HCT116 (cell line): ENCODE measurements at regions not wholly inside any gene's neighbourhood (a gene's known extent, or its start where the extent isn't known, plus 50 kb on each side); places are given as distances from the start of the nearest gene placed in this dataset.

Experiments
- ATAC-seq: fragments of 200-7000 bp; cut with Tn5 transposase; 2 replicates; pipeline ENCODE4 v1.9.1; 2020; ENCODE audit warnings: mild to moderate bottlenecking, moderate library complexity
- BruUV-seq: library from RNA; stranded (reverse); fragments of 400-500 nt; replicated peaks from 2 replicates; lab custom pipeline; 2021; lab: Mats Ljungman, UMichigan
- CTCF ChIA-PET: fragments of 300-600 bp; sonication (Branson Sonifier 250); formaldehyde crosslinking; loops from one replicate; lab custom pipeline; 2021; ENCODE audit warnings: antibody characterized with exemption; lab: Charles Lee
- POLR2A ChIA-PET: fragments of 300-600, 350-600 bp; sonication (Branson Sonifier 250); formaldehyde crosslinking; loops from one replicate; lab custom pipeline; 2021; ENCODE audit warnings: antibody characterized with exemption; lab: Charles Lee
- RAD21 ChIA-PET, 2 experiments: fragments of 300-600 bp; sonication (Branson Sonifier 250); formaldehyde crosslinking; loops; one replicate each; lab custom pipeline; 2023; ENCODE audit warnings: low total read pairs in 2 of 2; ENCODE audit not compliant: uncharacterized antibody in 2 of 2, unreplicated experiment in 2 of 2, low non-redundant PET in 1 of 2; lab: Charles Lee
- DNase-seq: peaks from one replicate; pipeline ENCODE4 v3.0.0-alpha.2; 2010; ENCODE audit warnings: low read depth, low spot score
- H2AFZ ChIP-seq: fragments of 200-600 bp; shearing (Covaris generic), sonication (generic); 2 replicates; pipeline ENCODE4 v1.6.1; 2017; ENCODE audit warnings: low read depth, mixed run types, mixed read lengths, antibody characterized with exemption, low read length; ENCODE audit not compliant: poor library complexity, severe bottlenecking
- H3K27ac ChIP-seq: 2 replicates; pipeline ENCODE4 v1.5.1; 2012; ENCODE audit warnings: low read depth, low read length
- H3K27me3 ChIP-seq: fragments of 200-600 bp; sonication (generic); 2 replicates; pipeline ENCODE4 v1.6.1; 2016; ENCODE audit warnings: mixed run types, low read length, mixed read lengths; ENCODE audit not compliant: insufficient read depth
- H3K36me3 ChIP-seq, 2 experiments: fragments of 200-500 bp in 1 of 2; fragments of 200-600 bp in 1 of 2; sonication (Bioruptor generic) in 1 of 2; sonication (generic) in 1 of 2; 2 replicates each; pipeline versions ENCODE4 v1.5.1 to v1.6.1; 2014 to 2016; ENCODE audit warnings: low read length in 2 of 2, inconsistent platforms in 1 of 2, mixed read lengths in 1 of 2, mixed run types in 1 of 2; ENCODE audit not compliant: insufficient read depth in 2 of 2, control insufficient read depth in 1 of 2
- H3K4me1 ChIP-seq, 2 experiments: fragments of 200-600 bp in 1 of 2; sonication (generic) in 1 of 2; 2 replicates each; pipeline versions ENCODE4 v1.5.1 to v1.6.1; 2012 to 2017; ENCODE audit warnings: low read length in 2 of 2, inconsistent platforms in 1 of 2, mild to moderate bottlenecking in 1 of 2, mixed read lengths in 1 of 2, mixed run types in 1 of 2, moderate library complexity in 1 of 2; ENCODE audit not compliant: insufficient read depth in 2 of 2, control insufficient read depth in 1 of 2
- H3K4me2 ChIP-seq: fragments of 200-600 bp; sonication (generic); 2 replicates; pipeline ENCODE4 v1.6.1; 2017; ENCODE audit warnings: mixed run types, low read length, mixed read lengths
- H3K4me3 ChIP-seq, 2 experiments: fragments of 200-600 bp in 1 of 2; sonication (generic) in 1 of 2; replicated peaks in 1 of 2; 2 replicates each; pipeline ENCODE4 v1.5.1; 2011 to 2016; ENCODE audit warnings: low read length in 2 of 2, control low read depth in 1 of 2, low read depth in 1 of 2, mild to moderate bottlenecking in 1 of 2, mixed read lengths in 1 of 2, mixed run types in 1 of 2
- H3K79me2 ChIP-seq: fragments of 200-600 bp; sonication (generic); 2 replicates; pipeline ENCODE4 v1.6.1; 2017; ENCODE audit warnings: mild to moderate bottlenecking, mixed run types, low read length, moderate library complexity, mixed read lengths; ENCODE audit not compliant: insufficient read depth
- H3K9ac ChIP-seq: fragments of 200-600 bp; sonication (generic); 2 replicates; pipeline ENCODE4 v1.6.1; 2016; ENCODE audit warnings: low read length, mixed read lengths
- H3K9me2 ChIP-seq: fragments of 200-600 bp; sonication (generic), shearing (Covaris generic); 2 replicates; pipeline ENCODE4 v1.6.1; 2017; ENCODE audit warnings: mixed run types, mild to moderate bottlenecking, moderate library complexity; ENCODE audit not compliant: insufficient read depth
- H3K9me3 ChIP-seq, 2 experiments: fragments of 200-500 bp in 1 of 2; fragments of 200-600 bp in 1 of 2; sonication (Bioruptor generic) in 1 of 2; sonication (generic) in 1 of 2; 2 replicates each; pipeline ENCODE4 v1.6.1; 2014 to 2017; ENCODE audit warnings: low read length in 2 of 2, mixed read lengths in 2 of 2, inconsistent platforms in 1 of 2, low read depth in 1 of 2, mild to moderate bottlenecking in 1 of 2, mixed run types in 1 of 2, moderate library complexity in 1 of 2; ENCODE audit not compliant: control insufficient read depth in 1 of 2, insufficient read depth in 1 of 2
- H4K20me1 ChIP-seq: fragments of 200-600 bp; sonication (generic), shearing (Covaris generic); 2 replicates; pipeline ENCODE4 v1.6.1; 2017; ENCODE audit warnings: mixed run types, mild to moderate bottlenecking, moderate library complexity; ENCODE audit not compliant: insufficient read depth
- CEBPB ChIP-seq: IDR thresholded peaks from 2 replicates; pipeline ENCODE4 v1.6.1; 2012; ENCODE audit warnings: low read depth
- ELF1 ChIP-seq: IDR thresholded peaks from 2 replicates; pipeline ENCODE4 v1.6.1; 2012; ENCODE audit warnings: low read depth, borderline replicate concordance
- EZH2phosphoT487 ChIP-seq: fragments of 200-600 bp; IDR thresholded peaks from 2 replicates; pipeline ENCODE4 v1.6.1; 2018; ENCODE audit warnings: antibody characterized with exemption, borderline replicate concordance
- JUND ChIP-seq: IDR thresholded peaks from 2 replicates; pipeline ENCODE4 v1.6.1; 2012
- POLR2AphosphoS5 ChIP-seq: IDR thresholded peaks from 2 replicates; pipeline ENCODE4 v1.6.1; 2011; ENCODE audit warnings: mild to moderate bottlenecking, low read depth, low read length, moderate library complexity
- RAD21 ChIP-seq: IDR thresholded peaks from 2 replicates; pipeline ENCODE4 v1.6.1; 2012; ENCODE audit warnings: low read depth, mild to moderate bottlenecking
- TCF7L2 ChIP-seq: IDR thresholded peaks from 2 replicates; pipeline ENCODE4 v1.7.0; 2011; ENCODE audit warnings: borderline replicate concordance, inconsistent platforms; ENCODE audit not compliant: insufficient read depth, insufficient read length; ENCODE audit errors: extremely low read depth
- ZNF274 ChIP-seq: fragments of 200-500 bp; sonication (Bioruptor generic); IDR thresholded peaks from 2 replicates; pipeline ENCODE4 v1.6.1; 2014; ENCODE audit warnings: mild to moderate bottlenecking, low read depth, low read length, inconsistent platforms
- intact Hi-C: fragments of 100-400 bp; cut with micrococcal nuclease; formaldehyde crosslinking; loops from 2 replicates; pipeline ENCODE4 v1.10.0; 2022
- TF ChIP-seq, protein P1 (sequence below), 3 experiments: fragments of 200-600 bp in 1 of 3; sonication (generic) in 1 of 3; IDR thresholded peaks in 2 of 3; conservative IDR thresholded peaks in 1 of 3; 2 replicates each; pipeline ENCODE4 v1.5.1; 2012 to 2017; ENCODE audit warnings: low read depth in 2 of 3, low read length in 2 of 3, antibody characterized with exemption in 1 of 3, borderline replicate concordance in 1 of 3, control low read depth in 1 of 3, mild to moderate bottlenecking in 1 of 3, mixed read lengths in 1 of 3, mixed run types in 1 of 3, moderate library complexity in 1 of 3; ENCODE audit not compliant: insufficient read depth in 1 of 3
- TF ChIP-seq, protein P2 (sequence below): IDR thresholded peaks from 2 replicates; pipeline ENCODE4 v1.6.1; 2011; ENCODE audit warnings: mild to moderate bottlenecking, low read length, moderate library complexity; ENCODE audit not compliant: insufficient replicate concordance; ENCODE audit errors: extremely low read depth

DNA sequence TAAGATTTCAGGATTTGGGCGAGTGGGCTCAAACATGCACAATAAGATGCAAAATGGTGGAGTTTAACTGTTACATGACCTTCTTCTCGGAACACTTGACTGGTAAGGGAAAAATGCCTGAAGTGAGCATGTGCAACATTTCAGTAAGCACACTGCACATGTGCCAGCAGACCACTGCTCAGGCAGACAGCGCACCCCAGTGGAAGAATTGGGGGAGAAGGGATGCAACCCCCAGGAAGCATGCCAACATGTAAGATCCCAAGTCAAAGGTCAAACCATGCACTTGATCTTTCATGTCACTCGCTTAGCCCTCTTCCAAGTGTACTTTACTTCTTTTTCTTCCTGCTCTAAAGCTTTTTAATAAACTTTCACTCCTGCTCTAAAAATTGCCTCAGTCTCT lies 256.3 kb downstream of the CENPC start:
- RAD21 ChIA-PET, result no interaction called here
- Histone ChIP-seq H3K4me2 (no peak overlapping the region), H3K9me3 (no peaks in the 10 kb centered on the region), H4K20me1 (no peaks in the 10 kb centered on the region), H3K27ac (no peak overlapping the region), H3K27me3 (no peaks in the 10 kb centered on the region), H3K4me3 (no peak overlapping the region), H2AFZ (no peak overlapping the region), H3K4me1 (no peaks in the 10 kb centered on the region), H3K9ac (no peak overlapping the region), H3K79me2 (no peaks in the 10 kb centered on the region), H3K36me3 (no peaks in the 10 kb centered on the region), H3K9me2 (no peaks in the 10 kb centered on the region)
- no peak for DNase-seq
- no peak for ATAC-seq
- CTCF ChIA-PET, result no interaction called here
- POLR2A ChIA-PET, result no interaction called here
- intact Hi-C loops, result no loop called here
- BruUV-seq, result no TSS peak
- TF ChIP-seq RAD21 (peak; percentile 17; the same call in 1 of the 2 replicates), TCF7L2 (no peak)
- TF ChIP-seq, protein P1, sequence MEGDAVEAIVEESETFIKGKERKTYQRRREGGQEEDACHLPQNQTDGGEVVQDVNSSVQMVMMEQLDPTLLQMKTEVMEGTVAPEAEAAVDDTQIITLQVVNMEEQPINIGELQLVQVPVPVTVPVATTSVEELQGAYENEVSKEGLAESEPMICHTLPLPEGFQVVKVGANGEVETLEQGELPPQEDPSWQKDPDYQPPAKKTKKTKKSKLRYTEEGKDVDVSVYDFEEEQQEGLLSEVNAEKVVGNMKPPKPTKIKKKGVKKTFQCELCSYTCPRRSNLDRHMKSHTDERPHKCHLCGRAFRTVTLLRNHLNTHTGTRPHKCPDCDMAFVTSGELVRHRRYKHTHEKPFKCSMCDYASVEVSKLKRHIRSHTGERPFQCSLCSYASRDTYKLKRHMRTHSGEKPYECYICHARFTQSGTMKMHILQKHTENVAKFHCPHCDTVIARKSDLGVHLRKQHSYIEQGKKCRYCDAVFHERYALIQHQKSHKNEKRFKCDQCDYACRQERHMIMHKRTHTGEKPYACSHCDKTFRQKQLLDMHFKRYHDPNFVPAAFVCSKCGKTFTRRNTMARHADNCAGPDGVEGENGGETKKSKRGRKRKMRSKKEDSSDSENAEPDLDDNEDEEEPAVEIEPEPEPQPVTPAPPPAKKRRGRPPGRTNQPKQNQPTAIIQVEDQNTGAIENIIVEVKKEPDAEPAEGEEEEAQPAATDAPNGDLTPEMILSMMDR (IDR thresholded peaks at IDR 0.05 in 2 of 3, conservative IDR thresholded peaks at IDR 0.05 in 1 of 3; ENCODE audit: borderline replicate concordance in 1 of 3, insufficient read depth in 1 of 3, low read depth in 2 of 3, low read length in 2 of 3), result peak in 2 of 3 experiments; percentile 34 to 39; a peak in 4 of 6 replicates

DNA sequence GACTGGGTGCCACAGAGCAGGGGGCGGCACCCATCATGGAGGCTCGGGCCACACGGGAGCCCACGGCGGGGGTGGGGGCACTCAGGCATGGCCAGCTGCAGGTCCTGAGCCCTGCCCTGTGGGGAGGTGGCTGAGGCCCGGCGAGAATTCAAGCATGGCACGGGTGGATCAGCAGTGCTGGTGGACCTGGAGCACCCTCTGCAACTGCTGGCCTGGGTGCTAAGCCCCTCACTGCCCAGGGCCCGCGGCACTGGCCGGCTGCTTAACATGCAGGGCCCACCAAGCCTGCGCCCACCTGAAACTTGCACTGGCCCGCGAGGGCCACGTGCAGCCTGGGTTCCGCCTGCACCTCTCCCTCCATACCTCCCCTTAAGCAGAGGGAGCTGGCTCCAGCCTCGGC lies 258.6 kb downstream of the CENPC start:
- no peaks in the 10 kb centered on the region for H3K36me3 ChIP-seq
- H3K4me1 ChIP-seq, result no peaks in the 10 kb centered on the region
- no peaks in the 10 kb centered on the region for H4K20me1 ChIP-seq
- ChIA-PET RAD21 (no interaction called here), POLR2A (no interaction called here), CTCF (no interaction called here)
- no peaks in the 10 kb centered on the region for H3K79me2 ChIP-seq
- H3K4me2 ChIP-seq, result no peak overlapping the region
- no TSS peak for BruUV-seq
- no peaks in the 10 kb centered on the region for H3K9me2 ChIP-seq
- no peaks in the 10 kb centered on the region for H3K9me3 ChIP-seq
- intact Hi-C loops, result no loop called here
- H3K27ac ChIP-seq, result no peak overlapping the region
- no peak for DNase-seq
- ATAC-seq, result no peak
- no peak overlapping the region for H3K9ac ChIP-seq
- H2AFZ ChIP-seq, result no peak overlapping the region
- H3K4me3 ChIP-seq, result no peak overlapping the region
- H3K27me3 ChIP-seq, result no peaks in the 10 kb centered on the region
- TF ChIP-seq, protein P2, sequence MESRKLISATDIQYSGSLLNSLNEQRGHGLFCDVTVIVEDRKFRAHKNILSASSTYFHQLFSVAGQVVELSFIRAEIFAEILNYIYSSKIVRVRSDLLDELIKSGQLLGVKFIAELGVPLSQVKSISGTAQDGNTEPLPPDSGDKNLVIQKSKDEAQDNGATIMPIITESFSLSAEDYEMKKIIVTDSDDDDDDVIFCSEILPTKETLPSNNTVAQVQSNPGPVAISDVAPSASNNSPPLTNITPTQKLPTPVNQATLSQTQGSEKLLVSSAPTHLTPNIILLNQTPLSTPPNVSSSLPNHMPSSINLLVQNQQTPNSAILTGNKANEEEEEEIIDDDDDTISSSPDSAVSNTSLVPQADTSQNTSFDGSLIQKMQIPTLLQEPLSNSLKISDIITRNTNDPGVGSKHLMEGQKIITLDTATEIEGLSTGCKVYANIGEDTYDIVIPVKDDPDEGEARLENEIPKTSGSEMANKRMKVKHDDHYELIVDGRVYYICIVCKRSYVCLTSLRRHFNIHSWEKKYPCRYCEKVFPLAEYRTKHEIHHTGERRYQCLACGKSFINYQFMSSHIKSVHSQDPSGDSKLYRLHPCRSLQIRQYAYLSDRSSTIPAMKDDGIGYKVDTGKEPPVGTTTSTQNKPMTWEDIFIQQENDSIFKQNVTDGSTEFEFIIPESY, result no peak
- TF ChIP-seq EZH2phosphoT487, result no peak
- no peak for TF ChIP-seq CEBPB
- TF ChIP-seq POLR2AphosphoS5, result no peak
- TF ChIP-seq, protein P1 (IDR thresholded peaks at IDR 0.05 in 2 of 3, conservative IDR thresholded peaks at IDR 0.05 in 1 of 3; ENCODE audit: borderline replicate concordance in 1 of 3, insufficient read depth in 1 of 3, low read depth in 2 of 3, low read length in 2 of 3), result no peak
- TF ChIP-seq ZNF274, result no peak
- no peak for TF ChIP-seq ELF1
- no peak for TF ChIP-seq JUND
